Activated CD8-positive, alpha-beta memory T cell treated with anti-CD3 and anti-CD28 coated beads for 24 hours (primary cell): ENCODE measurements at regions not wholly inside any gene's neighbourhood (a gene's known extent, or its start where the extent isn't known, plus 50 kb on each side); places are given as distances from the start of the nearest gene placed in this dataset.
"Not testable (repeated sequence)": the region's sequence is repeated elsewhere in the genome, so short reads cannot be mapped to it uniquely, and the experiment has no call there.

ENCODE experiments used
- DNase-seq: peaks from one replicate; pipeline ENCODE4 v3.0.0-alpha.2; 2020

DNA sequence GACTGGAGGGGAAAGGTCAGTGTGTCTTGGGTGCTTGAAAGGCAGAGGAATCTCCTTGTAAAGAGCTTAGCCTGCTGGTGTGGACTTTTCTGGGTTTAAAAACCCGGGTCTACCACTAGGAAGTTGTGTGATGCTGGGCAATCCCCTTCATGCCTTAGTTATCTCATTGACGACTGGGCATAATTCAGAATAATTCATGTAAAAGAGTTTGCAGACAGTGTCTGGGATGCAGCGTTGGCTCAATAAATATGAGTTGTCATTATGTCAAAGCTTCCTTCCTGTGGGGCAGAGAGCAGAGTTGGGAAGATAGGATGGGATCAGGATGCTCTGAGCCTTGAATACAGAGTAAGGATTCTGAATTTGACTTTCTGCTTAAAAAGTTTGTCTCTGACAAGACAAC, 196.4 kb downstream of the ADRA2A start:
- DNase-seq: no peak

DNA sequence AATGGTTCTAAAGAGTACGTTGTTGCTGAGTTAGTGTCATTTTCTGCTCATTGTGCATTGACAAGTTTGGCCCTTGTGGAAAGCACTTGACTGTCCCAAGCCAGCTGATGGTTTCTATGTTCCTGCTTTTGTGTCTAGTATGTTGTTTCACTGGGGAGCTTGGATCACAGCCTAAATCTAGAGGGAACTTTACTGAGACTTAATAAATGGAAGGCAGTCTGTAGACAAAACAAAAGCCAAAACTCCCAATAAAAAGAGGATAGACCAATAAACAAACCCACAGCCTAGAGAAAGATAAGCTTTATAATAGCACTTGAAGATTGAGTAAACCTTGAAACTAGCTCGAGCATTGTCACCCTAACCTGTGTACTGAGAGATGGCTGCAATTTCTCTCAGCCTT, 196.8 kb downstream of the ADRA2A start:
- no peak for DNase-seq

DNA sequence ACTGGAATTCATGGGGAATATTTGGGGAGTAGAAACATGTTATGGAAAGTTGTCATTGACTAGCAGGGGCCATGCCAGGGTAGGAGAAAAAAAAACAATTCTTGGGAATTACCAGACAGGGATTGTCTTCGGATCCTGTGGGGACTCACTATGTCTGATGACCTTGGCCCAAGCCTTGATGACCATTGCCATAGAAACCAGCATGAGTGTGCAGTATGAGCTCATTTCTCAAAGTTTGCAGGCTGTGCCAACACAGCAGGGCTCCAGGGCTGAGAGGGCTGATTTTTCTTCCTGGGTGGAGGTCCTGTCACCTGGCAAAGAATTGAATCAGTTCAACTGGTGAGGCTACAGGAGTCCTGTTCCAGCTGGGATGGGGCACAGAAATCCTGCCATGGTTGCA, 198.3 kb downstream of the ADRA2A start:
- DNase-seq: no peak

DNA sequence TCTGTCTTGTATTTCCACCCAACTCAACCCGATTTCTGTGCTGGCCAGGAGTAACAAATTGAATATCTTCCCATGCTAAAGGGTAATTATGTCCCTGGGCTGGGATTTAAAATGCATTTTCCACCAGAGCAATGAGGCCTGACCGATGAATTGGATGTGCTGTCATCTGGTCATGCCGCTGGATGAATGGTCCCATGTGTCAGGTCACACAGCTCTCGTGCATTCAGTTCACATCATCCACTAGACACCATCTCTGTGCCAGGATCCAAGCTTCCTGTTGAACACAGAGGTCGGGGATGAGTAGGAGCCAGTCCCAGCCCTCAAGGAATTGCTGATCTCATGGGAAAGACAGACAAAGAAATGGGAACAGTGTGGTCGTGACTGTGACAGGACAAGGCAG, 200.8 kb downstream of the ADRA2A start:
- DNase-seq: no peak

DNA sequence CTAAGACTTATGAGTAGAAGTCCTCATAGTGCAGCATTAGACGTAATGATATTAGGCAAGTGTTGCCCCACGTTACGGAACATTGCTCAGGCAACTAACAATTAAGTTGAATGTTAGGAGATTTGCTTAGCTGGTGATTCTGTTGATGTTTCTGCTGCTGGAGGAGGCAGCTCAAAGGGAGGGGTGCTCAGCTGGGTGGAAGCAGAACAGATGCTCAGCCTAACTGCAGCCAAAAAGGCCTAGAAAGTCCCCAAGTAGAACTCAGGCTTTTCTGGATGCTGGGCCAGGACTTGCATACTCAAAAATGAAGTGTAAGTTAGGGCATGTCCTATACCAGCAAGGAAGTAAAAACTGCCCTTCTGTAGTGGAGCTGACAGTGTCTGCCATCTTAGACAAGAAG, 201.4 kb downstream of the ADRA2A start:
- no peak for DNase-seq

DNA sequence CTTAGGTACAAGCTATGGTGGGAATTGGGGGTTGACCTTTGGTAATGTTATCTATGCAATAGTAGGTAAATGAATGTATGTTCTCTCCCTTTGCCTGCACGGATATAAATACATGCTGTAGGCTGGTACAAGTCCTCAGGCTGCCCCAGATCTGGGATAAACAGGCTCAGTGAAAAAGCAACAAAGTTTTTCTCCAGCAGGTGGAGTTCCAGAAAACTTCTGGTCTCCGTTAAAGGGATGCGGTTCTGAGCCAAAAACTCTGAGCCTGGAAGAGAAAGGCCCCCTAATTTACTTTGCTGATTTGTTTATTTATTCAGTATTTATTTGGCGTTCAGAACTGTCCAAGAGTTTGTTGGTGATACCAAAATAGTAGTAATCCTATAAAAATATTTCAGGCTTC, 204.7 kb downstream of the ADRA2A start:
- no peak for DNase-seq

DNA sequence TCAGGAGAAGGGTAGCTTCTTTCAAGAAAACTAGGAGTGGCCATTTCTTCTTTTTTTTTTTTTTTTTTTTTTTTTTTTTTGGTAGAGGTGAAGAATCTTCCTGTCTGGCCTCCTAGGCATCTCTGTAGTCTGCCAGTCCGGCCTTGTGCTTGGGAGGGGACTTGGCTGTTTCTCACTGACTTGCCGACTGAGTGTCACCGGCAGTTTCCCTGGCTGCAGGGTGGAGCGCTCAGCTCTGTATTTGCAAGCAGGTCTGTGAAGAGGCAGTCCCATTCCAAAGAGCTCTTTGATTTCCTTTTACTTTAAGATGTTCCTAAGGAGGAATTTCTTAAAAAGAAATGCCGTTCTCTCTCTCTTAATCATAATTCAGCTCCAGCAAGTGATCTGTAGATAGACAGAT, 212.6 kb downstream of the ADRA2A start:
- DNase-seq: no peak

DNA sequence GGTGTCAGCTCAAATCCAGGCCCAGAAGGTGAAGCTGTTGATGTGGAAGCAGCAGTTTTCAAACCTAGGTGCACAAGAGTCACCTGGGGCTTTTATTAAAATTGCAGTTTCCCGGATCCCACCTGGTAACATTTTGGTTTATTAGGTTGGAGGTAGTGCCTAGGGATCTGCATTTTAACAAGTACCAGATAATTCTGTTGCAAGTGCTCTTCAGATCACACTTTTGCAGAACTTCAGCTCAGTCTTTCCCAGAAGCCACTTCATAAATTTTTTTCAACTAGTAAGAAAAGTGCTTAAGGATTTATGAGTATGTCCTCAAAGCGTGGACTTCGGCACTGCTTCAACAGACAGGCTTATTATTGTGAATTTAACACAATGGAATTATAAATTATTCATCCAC, 213.8 kb downstream of the ADRA2A start:
- DNase-seq: no peak

DNA sequence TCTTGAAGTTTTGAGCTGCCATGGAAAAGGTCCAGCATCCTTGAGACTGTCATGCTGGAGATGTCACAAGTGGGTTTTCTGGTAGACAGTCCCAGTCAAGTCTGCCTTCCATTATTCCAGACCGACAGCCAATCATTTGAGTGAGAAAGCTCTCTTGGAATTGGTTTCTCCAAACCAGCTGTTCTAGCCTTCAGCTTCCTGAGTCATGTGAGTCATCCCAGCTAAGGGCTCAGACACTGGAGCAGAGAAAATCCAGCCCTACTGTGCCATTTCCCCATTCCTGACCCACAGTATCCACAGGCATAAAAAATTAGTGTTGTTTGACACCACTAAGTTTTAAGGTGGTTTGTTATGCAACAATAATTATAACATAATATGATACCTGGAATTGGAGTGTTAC, 219.0 kb downstream of the ADRA2A start:
- no peak for DNase-seq

DNA sequence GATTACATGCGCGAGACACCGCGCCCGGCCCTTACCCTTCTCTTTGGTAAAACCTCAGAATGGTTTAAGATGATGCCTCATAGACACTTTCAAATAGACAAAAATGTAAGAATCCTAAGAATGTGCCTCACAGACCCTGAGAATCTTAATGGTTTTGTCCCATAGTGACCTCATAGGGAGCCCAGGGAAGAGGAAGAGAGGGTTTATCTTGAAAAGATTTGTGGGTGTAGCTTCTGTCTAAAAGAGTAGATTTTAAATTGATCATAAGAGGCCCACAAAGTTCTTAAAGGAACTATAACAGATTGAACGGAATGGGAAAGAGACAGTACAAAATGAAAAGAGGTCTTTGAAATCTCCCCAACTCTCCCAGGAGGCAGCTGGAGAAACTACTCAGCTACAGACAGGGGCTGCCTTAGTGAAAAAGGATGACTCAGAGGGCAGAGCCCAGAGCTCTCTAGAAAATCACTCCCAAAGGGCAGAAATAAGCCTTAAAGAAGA, 220.6 kb downstream of the ADRA2A start:
- DNase-seq: no peak

DNA sequence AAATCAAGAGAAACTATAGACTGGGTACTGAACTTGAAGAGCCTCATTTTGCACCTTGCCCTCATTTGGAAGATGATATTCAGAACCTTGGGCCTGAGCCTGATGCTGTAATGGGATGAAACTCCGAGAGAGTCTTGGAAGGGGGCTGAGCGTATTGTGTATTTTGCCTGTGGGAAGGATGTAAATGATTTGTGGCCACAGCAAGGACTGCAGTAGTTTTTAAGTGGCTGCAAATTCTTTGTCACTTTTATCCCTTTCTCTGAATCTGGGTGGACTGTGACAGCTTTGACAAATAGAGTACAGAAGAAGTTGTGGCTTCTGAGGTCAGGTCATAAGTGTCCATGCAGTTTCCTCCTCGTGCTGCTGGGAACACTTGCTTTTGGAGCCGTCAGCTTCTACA, 221.2 kb downstream of the ADRA2A start:
- DNase-seq: no peak

DNA sequence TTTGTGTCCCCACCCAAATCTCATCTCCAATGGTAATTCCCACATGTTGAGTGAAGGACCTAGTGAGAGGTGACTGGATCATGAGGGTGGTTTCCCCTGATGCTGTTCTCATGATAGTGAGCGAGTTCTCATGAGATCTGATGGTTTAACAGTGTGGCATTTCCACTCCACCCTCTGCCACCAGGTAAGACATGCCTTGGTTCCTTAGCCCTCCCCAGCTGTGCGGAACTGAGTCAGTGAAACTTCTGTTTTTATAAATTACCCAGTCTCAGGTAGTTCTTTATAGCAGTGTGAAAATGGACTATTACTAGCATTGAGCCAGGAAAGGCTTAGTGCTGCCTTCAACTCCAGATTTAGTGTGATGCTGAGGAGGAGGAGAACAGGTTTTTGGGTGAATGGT, 222.2 kb downstream of the ADRA2A start:
- DNase-seq: no peak

DNA sequence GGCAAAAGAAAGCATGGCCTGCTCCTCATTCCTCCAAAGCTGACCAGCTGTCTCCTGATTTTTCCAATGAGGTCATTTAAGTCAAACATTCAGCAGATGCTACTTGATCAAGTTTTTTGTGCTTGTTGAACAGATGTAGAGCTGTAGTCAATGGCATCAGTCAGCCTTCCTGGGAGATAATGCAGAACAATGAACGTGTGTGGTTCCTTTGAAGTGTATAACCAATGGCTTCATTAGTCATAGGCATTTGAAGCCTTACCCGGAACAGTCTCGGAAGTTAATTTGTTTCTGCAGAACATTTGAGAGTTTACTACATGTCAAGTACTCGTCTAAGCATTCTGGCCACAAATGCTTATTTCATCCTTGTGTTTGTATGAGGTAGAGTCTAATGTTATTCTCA, 227.1 kb downstream of the ADRA2A start:
- DNase-seq: no peak

DNA sequence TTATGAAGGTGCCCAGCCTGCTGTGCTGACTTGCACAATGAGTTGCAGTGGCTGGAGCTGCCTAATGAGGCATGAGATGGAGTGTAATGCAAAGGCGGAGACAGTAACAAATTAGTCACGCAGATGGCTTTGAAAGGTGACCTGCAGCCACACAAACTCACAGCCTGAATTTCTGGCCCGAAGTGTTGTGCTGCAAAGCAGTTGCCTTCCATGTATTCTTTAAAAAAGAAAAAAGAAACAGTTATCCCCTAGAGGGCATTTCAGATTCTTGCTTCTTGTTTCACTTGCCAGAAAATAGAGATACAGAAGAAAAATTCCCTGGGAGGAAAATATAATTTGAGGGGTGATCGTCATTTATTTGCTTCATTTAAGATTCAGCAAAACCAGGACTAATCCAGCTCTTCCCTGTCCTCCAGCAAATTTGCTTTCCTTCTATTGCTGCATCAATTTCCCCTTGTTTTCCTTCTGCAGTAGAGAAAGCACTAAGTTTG, 239.9 kb downstream of the ADRA2A start:
- DNase-seq: no peak

DNA sequence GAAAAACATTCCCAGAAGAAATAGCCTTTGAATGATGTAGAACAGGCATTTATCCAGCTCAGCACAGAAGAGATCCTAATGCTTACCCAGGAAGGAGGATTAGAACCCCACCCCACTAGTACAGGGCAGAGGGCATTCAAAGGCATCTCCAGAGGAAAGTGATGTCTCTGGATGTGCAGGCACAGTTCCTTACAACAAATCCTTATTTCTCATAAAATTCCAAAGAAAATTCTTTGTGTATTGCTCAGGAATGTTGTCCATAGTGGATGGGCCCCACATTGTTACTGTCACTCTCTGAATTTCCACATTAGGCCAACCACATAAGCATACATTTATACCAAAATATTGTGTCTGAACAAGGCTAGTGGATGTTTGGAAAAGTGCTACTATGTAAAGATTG, 243.0 kb downstream of the ADRA2A start:
- DNase-seq: no peak

DNA sequence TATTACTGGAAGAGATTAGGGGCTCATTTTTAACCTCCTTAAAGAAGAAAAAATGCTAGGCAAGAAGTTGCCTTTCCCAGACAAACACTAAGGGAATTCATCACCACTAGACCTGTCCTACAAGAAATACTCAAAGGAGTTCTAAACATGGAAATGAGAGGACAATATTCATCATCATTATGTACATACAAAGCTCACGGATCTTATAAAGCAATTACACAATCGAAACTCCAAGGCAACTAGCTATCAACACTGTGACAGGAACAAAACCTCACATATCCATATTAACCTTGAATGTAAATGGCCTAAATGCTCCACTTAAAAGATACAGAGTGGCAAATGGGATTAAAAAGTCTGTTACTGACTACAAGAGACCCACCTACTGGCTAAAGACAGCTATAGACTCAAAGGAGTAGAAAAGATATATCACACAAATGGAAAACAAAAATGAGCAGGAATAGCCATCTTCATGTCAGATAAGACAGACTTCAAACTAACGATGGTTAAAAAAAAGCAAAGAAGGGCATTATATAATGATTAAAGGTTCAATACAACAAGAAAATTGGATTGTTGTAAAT, 246.6 kb downstream of the ADRA2A start:
- DNase-seq: no peak

DNA sequence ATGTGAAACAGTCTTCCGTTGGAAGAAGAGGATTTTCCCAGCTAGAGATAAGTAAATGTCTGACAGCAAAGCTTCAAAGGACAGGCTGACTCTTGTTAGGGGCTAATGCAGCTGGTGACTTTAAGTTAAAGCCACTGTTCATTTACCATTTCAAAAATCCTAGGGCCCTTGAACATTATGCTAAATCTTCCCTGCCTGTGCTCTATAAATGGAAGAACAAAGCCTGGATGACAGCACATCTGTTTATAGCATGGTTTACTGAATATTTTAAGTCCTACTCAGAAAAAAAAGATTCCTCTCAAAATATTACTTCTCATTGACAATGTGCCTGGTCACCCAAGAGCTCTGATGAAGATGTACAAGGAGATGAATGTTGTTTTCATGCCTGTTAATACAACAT, 255.3 kb downstream of the ADRA2A start:
- not testable (repeated sequence) for DNase-seq

DNA sequence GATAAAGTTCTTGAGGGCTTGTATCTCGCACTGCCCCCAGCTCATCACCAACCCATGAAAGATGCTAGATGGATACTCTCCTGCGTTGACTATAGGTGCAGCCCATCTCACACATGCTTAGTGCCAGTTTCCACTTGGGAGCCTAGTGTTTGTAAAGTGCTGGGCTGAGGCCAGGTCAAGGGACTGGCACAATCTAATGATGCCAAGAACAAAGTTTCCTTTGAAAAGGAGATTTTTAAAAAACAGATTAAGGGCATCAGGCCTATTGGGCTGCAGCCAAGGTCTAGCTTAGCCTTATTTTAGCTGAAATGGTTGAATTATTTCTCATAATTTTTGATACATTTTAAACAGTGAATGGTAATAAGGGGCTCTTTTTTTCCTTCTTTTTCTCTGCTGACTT, 259.0 kb downstream of the ADRA2A start:
- no peak for DNase-seq

DNA sequence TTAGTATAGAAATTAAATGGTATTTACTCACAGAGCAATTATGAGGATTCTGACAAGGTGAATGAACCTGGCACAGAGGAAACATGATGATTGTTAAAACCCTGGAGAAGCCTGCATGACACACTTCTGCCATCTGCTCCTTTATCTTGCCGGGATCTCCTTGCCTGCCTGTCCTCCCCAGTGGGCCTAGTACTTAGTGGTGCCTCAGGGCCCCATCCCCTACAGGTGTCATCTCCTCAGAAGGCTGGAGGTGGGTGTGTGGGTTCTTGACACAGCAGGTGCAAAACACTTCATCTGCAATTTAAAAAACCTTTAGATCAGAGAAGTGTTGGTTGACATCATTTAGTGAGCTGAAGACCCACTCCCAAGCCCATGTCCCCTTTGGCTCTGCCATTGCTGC, 261.2 kb downstream of the ADRA2A start:
- DNase-seq: no peak

DNA sequence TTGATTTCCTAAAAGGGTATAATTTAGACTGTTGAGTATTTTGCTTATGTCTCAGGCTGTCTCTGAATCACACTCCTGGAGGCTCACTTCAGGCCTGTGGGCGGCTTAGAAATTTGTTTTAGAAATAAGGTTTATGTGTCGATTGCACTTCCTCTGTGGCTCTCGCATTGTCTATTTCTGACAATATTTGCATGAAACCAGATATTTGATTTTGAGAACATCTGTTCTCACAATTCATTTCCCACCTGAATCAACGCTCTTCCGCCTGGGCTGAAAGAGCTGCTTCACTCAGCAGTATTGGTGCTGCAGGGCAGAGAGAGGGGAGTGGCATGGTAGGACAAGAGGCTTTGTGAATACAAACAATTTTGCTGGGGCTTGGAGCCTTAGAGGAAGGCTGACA, 262.0 kb downstream of the ADRA2A start:
- DNase-seq: no peak

DNA sequence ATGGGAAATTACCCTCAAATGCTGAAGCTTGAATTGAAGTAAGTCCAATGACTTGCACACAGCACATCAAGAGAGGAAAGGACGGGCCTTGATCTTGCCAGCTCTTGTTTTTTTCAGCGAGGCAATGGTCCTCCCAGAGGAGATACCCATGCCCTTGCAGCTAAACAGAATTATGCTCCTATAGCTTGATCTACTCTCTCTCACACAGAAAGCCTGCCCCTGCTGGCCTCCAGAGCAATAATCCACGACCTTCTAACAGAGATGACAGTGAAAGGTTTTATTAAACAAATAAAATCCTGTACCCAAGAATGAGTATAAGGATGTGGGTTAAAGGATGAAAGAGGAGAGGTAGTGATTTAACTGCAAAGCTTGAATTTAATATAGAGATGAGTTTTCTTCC, 268.0 kb downstream of the ADRA2A start:
- no peak for DNase-seq

DNA sequence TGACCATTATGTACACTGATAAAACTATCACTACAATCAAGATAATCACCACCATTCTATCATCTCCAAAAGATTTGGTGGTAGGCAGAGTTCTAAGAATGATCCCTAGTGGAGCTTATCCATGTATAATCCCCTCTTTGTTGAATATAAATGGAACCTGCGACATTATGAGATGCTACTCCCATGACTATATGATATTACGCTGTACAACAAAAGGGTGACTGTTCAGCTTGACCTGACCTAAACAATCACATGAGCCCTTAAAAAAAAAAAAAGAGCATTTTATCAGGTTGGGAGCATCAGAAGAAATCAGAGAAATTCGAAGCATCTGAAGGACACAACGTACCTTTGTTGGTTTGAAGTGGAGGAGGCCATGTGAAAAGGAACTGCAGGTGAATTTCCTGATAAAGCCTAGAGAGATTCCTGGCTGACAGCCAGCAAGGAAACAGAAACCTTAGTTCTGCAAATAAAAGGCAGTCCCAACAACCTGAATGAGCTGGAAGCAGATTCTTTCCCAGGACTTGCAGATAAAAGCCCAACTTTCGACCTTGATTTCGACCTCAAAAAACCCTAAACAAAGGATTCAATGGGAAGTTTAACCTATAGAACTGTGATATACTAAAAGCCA, 270.7 kb downstream of the ADRA2A start:
- no peak for DNase-seq

DNA sequence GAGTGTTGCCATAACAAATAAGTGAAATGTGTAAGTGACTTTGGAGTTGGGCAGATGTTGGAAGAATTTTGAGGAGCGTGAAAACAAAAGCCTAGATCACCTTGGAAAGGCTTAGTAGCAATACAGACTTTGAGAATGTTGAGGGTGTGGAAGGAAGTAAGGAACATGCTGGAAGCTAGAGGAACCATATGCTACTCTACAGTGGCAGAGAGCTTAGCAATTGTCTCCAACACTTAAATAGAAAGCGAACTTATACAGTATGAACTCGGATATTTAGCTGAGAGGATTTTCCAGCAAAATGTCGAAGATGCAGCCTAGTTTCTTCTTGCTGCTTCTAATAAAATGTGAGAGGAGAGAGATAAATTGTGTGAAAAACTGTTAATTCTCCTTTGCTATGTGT, 271.2 kb downstream of the ADRA2A start:
- no peak for DNase-seq

DNA sequence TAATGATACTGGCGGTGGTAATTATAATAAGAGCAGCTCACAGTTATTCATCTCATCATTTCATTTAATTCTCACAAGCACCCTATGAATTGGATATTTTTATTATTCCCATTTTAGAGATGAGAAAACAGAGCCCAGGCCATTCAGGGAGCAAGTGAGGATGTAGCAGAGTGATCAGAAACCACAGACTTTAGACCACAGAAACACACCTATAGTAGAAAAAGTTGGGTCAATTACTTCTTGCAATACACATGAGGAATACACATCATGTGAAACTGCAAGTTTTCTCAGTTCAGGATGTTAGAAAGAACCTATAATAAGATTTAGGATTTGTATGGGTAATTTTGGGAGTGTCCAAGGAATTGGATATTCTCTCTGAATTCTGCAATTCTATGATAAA, 278.0 kb downstream of the ADRA2A start:
- no peak for DNase-seq

DNA sequence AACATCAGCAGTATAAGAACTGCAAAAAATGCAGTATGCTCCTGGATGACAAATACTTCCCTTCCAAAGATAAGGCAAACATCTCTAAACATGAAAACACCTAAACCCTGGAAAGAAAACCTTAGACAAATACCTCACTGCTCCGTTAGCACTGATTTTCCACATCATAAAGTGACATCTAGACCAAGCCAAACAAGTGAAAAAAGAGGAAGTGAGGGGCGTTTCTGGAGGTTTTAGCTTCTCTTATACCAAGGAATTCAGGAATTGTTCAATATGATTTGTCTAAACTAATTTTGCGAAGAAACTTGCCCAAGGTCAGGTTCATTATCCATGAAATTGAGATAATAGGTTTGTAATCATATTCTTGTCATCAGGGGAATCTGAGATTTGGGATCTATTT, 279.7 kb downstream of the ADRA2A start:
- DNase-seq: no peak
